ENCODE measurements at regions not wholly inside any gene's neighbourhood (a gene's known extent, or its start where the extent isn't known, plus 50 kb on each side); places are given as distances from the start of the nearest gene placed in this dataset.

DNA sequence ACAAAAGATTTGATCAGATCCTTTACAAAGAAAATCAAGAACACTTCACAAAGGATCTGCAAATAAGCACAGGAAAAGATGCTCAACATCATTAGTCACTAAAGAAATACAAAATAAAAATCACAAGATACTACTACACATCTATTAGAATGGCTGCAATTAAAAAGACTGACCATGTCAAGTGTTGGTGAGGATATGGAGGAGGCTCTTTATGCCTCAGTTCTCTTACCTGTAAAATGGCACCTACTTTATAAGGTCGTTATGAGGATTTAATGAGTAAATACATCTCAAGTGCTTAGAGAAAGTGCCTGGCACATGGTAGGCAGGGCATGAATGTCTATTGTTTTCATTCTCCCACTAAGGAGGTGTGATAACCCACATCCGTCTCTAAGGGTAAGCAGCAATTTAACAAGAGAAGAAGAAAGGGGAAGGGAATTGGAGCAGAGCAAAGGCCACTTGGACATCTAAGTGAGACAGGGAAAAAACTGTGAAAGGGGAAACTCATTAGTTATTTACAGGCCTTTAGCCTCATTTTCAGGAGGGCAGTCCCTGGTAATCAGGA, 157.5 kb upstream of the NFE2L3 start:
- TF ChIP-seq, protein P1, sequence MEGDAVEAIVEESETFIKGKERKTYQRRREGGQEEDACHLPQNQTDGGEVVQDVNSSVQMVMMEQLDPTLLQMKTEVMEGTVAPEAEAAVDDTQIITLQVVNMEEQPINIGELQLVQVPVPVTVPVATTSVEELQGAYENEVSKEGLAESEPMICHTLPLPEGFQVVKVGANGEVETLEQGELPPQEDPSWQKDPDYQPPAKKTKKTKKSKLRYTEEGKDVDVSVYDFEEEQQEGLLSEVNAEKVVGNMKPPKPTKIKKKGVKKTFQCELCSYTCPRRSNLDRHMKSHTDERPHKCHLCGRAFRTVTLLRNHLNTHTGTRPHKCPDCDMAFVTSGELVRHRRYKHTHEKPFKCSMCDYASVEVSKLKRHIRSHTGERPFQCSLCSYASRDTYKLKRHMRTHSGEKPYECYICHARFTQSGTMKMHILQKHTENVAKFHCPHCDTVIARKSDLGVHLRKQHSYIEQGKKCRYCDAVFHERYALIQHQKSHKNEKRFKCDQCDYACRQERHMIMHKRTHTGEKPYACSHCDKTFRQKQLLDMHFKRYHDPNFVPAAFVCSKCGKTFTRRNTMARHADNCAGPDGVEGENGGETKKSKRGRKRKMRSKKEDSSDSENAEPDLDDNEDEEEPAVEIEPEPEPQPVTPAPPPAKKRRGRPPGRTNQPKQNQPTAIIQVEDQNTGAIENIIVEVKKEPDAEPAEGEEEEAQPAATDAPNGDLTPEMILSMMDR (conservative IDR thresholded peaks at IDR 0.05; ENCODE audit: low read depth, low read length): no peak
- no peak for TF ChIP-seq EZH2 (IDR thresholded peaks at IDR 0.05; ENCODE audit: low read length, unreplicated experiment)

All from PC-3 (cell line).